GM12878 (cell line): ENCODE measurements at regions not wholly inside any gene's neighbourhood (a gene's known extent, or its start where the extent isn't known, plus 50 kb on each side); places are given as distances from the start of the nearest gene placed in this dataset.
A peak's percentile ranks its signal among the peaks of the same experiment; 100 is the strongest.

Experiments used
- ATF2 ChIP-seq: IDR thresholded peaks from 2 replicates; pipeline ENCODE4 v1.6.1; 2012; ENCODE audit warnings: low read length, inconsistent platforms
- ATF7 ChIP-seq: fragments of 450-650 bp; IDR thresholded peaks from 2 replicates; pipeline ENCODE4 v1.6.1; 2016; ENCODE audit warnings: low read depth, mild to moderate bottlenecking
- BMI1 ChIP-seq: fragments of 450-650 bp; IDR thresholded peaks from 2 replicates; pipeline ENCODE4 v1.6.1; 2016; ENCODE audit warnings: mild to moderate bottlenecking, moderate library complexity, borderline replicate concordance
- CBX5 ChIP-seq: sonication (generic); IDR thresholded peaks from 2 replicates; pipeline ENCODE4 v1.6.1; 2016; ENCODE audit warnings: low read depth, moderate library complexity, mild to moderate bottlenecking, inconsistent platforms
- CREB1 ChIP-seq: IDR thresholded peaks from 2 replicates; pipeline ENCODE4 v1.6.1; 2012; ENCODE audit warnings: low read depth, mild to moderate bottlenecking, inconsistent platforms
- EED ChIP-seq: sonication (generic); IDR thresholded peaks from 2 replicates; pipeline ENCODE4 v1.6.1; 2016; ENCODE audit warnings: antibody characterized with exemption, low read depth
- IRF4 ChIP-seq: IDR thresholded peaks from 2 replicates; pipeline ENCODE4 v1.6.1; 2011; ENCODE audit warnings: low read depth, low read length
- IRF5 ChIP-seq: fragments of 450-650 bp; IDR thresholded peaks from 2 replicates; pipeline ENCODE4 v1.6.1; 2017; ENCODE audit warnings: borderline replicate concordance
- MTA3 ChIP-seq: IDR thresholded peaks from 2 replicates; pipeline ENCODE4 v1.6.1; 2012; ENCODE audit warnings: low read length, inconsistent platforms, borderline replicate concordance
- PAX5 ChIP-seq: IDR thresholded peaks from 2 replicates; pipeline ENCODE4 v1.6.1; 2011; ENCODE audit warnings: low read depth, low read length, borderline replicate concordance
- PML ChIP-seq: IDR thresholded peaks from 2 replicates; pipeline ENCODE4 v1.6.1; 2012; ENCODE audit warnings: low read length, inconsistent platforms
- POU2F2 ChIP-seq: IDR thresholded peaks from 3 replicates; pipeline ENCODE4 v1.6.1; 2011; ENCODE audit warnings: low read depth, mild to moderate bottlenecking, low read length, borderline replicate concordance
- RAD21 ChIP-seq: IDR thresholded peaks from 2 replicates; pipeline ENCODE4 v1.6.1; 2011; ENCODE audit warnings: mild to moderate bottlenecking, low read depth, low read length, moderate library complexity; ENCODE audit not compliant: insufficient read depth
- SKIL ChIP-seq: fragments of 450-650 bp; IDR thresholded peaks from 2 replicates; pipeline ENCODE4 v1.6.1; 2017; ENCODE audit warnings: mild to moderate bottlenecking, low read depth, inconsistent platforms; ENCODE audit not compliant: poor library complexity, severe bottlenecking
- SP1 ChIP-seq: IDR thresholded peaks from one replicate; pipeline ENCODE4 v1.6.1; 2011; ENCODE audit warnings: low read depth, low read length
- TAF1 ChIP-seq: IDR thresholded peaks from 2 replicates; pipeline ENCODE4 v1.6.1; 2011; ENCODE audit warnings: mild to moderate bottlenecking, low read depth, low read length, borderline replicate concordance
- TBL1XR1 ChIP-seq: IDR thresholded peaks from 2 replicates; pipeline ENCODE4 v1.6.1; 2012; ENCODE audit warnings: low read depth, low read length, improper control_type of control experiment
- TCF7 ChIP-seq: IDR thresholded peaks from 2 replicates; pipeline ENCODE4 v1.6.1; 2014; ENCODE audit warnings: antibody characterized with exemption, borderline replicate concordance
- ZNF217 ChIP-seq: fragments of 450-650 bp; IDR thresholded peaks from 2 replicates; pipeline ENCODE4 v1.6.1; 2017; ENCODE audit warnings: antibody characterized with exemption, mild to moderate bottlenecking
- TF ChIP-seq, protein P1 (sequence below): fragments of 450-650 bp; IDR thresholded peaks from 2 replicates; pipeline ENCODE4 v1.6.1; 2016; ENCODE audit warnings: mild to moderate bottlenecking
- TF ChIP-seq, protein P2 (sequence below): IDR thresholded peaks from 2 replicates; pipeline ENCODE4 v1.6.1; 2011; ENCODE audit warnings: borderline replicate concordance, low read depth, mild to moderate bottlenecking, moderate library complexity, mixed read lengths, low read length; ENCODE audit not compliant: insufficient read depth; ENCODE audit errors: extremely low read length

GRCh38 chr10:44300666-44301649, 83.9 kb downstream of the CXCL12 start (continued):
- TF ChIP-seq TAF1 (no peak), CREB1 (peak; percentile 91), PAX5 (peak; percentile 84), CBX5 (0 out of 2 replicates have a peak, but pooled peaks have one; percentile 41), MTA3 (peak; percentile 92), SP1 (peak; percentile 29), TCF7 (peak; percentile 50; the same call in 1 of the 2 replicates), RAD21 (no peak), TBL1XR1 (peak; percentile 20; the same call in 1 of the 2 replicates), SKIL (peak; percentile 92), ATF2 (peak; percentile 97), ATF7 (peak; percentile 77), ZNF217 (peak; percentile 90; the same call in 1 of the 2 replicates), PML (peak; percentile 80; the same call in 1 of the 2 replicates), IRF5 (no peak), BMI1 (peak; percentile 72), POU2F2 (peak; percentile 82; the same call in 2 of the 3 replicates), EED (peak; percentile 98), IRF4 (peak; percentile 95)
- TF ChIP-seq, protein P1, sequence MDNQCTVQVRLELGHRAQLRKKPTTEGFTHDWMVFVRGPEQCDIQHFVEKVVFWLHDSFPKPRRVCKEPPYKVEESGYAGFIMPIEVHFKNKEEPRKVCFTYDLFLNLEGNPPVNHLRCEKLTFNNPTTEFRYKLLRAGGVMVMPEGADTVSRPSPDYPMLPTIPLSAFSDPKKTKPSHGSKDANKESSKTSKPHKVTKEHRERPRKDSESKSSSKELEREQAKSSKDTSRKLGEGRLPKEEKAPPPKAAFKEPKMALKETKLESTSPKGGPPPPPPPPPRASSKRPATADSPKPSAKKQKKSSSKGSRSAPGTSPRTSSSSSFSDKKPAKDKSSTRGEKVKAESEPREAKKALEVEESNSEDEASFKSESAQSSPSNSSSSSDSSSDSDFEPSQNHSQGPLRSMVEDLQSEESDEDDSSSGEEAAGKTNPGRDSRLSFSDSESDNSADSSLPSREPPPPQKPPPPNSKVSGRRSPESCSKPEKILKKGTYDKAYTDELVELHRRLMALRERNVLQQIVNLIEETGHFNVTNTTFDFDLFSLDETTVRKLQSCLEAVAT, result 0 out of 2 replicates have a peak, but pooled peaks have one; percentile 25
- TF ChIP-seq, protein P2, sequence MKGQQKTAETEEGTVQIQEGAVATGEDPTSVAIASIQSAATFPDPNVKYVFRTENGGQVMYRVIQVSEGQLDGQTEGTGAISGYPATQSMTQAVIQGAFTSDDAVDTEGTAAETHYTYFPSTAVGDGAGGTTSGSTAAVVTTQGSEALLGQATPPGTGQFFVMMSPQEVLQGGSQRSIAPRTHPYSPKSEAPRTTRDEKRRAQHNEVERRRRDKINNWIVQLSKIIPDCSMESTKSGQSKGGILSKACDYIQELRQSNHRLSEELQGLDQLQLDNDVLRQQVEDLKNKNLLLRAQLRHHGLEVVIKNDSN, result no peak
